Type B pancreatic cell (in vitro differentiated cells): ENCODE measurements at regions not wholly inside any gene's neighbourhood (a gene's known extent, or its start where the extent isn't known, plus 50 kb on each side); places are given as distances from the start of the nearest gene placed in this dataset.
"Not testable (repeated sequence)": the region's sequence is repeated elsewhere in the genome, so short reads cannot be mapped to it uniquely, and the experiment has no call there.

Source experiments
- DNase-seq: peaks from one replicate; pipeline ENCODE4 v3.0.0; 2021; ENCODE audit warnings: mixed read lengths; ENCODE audit not compliant: unreplicated experiment; ENCODE audit errors: extremely low spot score
- H3K27ac Mint-ChIP-seq: 2 replicates; pipeline ENCODE4 v1.8.0; 2021; ENCODE audit warnings: mild to moderate bottlenecking, mixed read lengths
- H3K27me3 Mint-ChIP-seq: 2 replicates; pipeline ENCODE4 v1.8.0; 2021; ENCODE audit warnings: mixed read lengths
- H3K36me3 Mint-ChIP-seq: 2 replicates; pipeline ENCODE4 v1.8.0; 2021; ENCODE audit warnings: mixed read lengths
- H3K4me1 Mint-ChIP-seq: one replicate; pipeline ENCODE4 v1.8.0; 2021; ENCODE audit warnings: mixed read lengths; ENCODE audit not compliant: unreplicated experiment
- H3K4me3 Mint-ChIP-seq: 2 replicates; pipeline ENCODE4 v1.8.0; 2021; ENCODE audit warnings: mild to moderate bottlenecking, mixed read lengths
- H3K9me3 Mint-ChIP-seq: 2 replicates; pipeline ENCODE4 v1.8.0; 2021; ENCODE audit warnings: mixed read lengths
- CTCF ChIP-seq: fragments of 200-600 bp; sonication (generic); conservative IDR thresholded peaks from 2 replicates; pipeline ENCODE4 v1.5.0; 2021; ENCODE audit warnings: antibody characterized with exemption, mild to moderate bottlenecking

- Mint-ChIP-seq H3K27ac (no peak overlapping the region), H3K4me3 (no peak overlapping the region), H3K9me3 (no peaks in the 10 kb centered on the region), H3K4me1 (peaks cover 21% of the 10 kb centered on the region), H3K27me3 (no peaks in the 10 kb centered on the region), H3K36me3 (no peaks in the 10 kb centered on the region)
- no peak for TF ChIP-seq CTCF
- DNase-seq, result no peak
Observed at GRCh38 chr3:157913741-157914150, 192.5 kb downstream of the SHOX2 start.

GRCh38 chr3:157912514-157913451 lies 193.4 kb downstream of the SHOX2 start:
- Mint-ChIP-seq H3K27ac (no peak overlapping the region), H3K36me3 (no peaks in the 10 kb centered on the region)

GRCh38 chr3:157906627-157907026 lies 199.6 kb downstream of the SHOX2 start:
- peaks cover 4% of the 10 kb centered on the region for H3K4me1 Mint-ChIP-seq
- no peak overlapping the region for H3K4me3 Mint-ChIP-seq
- no peaks in the 10 kb centered on the region for H3K36me3 Mint-ChIP-seq
- H3K27me3 Mint-ChIP-seq, result no peaks in the 10 kb centered on the region
- H3K27ac Mint-ChIP-seq, result no peak overlapping the region
- H3K9me3 Mint-ChIP-seq, result peaks cover 5% of the 10 kb centered on the region
- no peak for DNase-seq
- no peak for TF ChIP-seq CTCF

More at GRCh38 chr3:157912514-157913451, 193.4 kb downstream of the SHOX2 start:
- H3K27me3 Mint-ChIP-seq, result no peaks in the 10 kb centered on the region
- H3K9me3 Mint-ChIP-seq, result no peaks in the 10 kb centered on the region
- no peak for DNase-seq
- H3K4me3 Mint-ChIP-seq, result no peak overlapping the region
- TF ChIP-seq CTCF, result no peak
- H3K4me1 Mint-ChIP-seq, result peaks cover 16% of the 10 kb centered on the region

- H3K4me1 Mint-ChIP-seq, result peaks cover 4% of the 10 kb centered on the region
- H3K4me3 Mint-ChIP-seq, result no peak overlapping the region
- no peak for TF ChIP-seq CTCF
- no peak for DNase-seq
- peaks cover 5% of the 10 kb centered on the region for H3K9me3 Mint-ChIP-seq
- H3K27ac Mint-ChIP-seq, result no peak overlapping the region
- no peaks in the 10 kb centered on the region for H3K36me3 Mint-ChIP-seq
- no peaks in the 10 kb centered on the region for H3K27me3 Mint-ChIP-seq
Observed at GRCh38 chr3:157905885-157906284, 200.3 kb downstream of the SHOX2 start.

GRCh38 chr3:157902680-157903079 lies 203.5 kb downstream of the SHOX2 start:
- H3K27ac Mint-ChIP-seq, H3K27me3 Mint-ChIP-seq, H3K4me1 Mint-ChIP-seq, DNase-seq, H3K36me3 Mint-ChIP-seq, H3K4me3 Mint-ChIP-seq, H3K9me3 Mint-ChIP-seq: not testable (repeated sequence)

- Mint-ChIP-seq H3K4me1 (no peaks in the 10 kb centered on the region), H3K27ac (no peak overlapping the region), H3K27me3 (no peaks in the 10 kb centered on the region), H3K9me3 (no peaks in the 10 kb centered on the region), H3K4me3 (no peak overlapping the region), H3K36me3 (no peaks in the 10 kb centered on the region)
- peak; percentile 16 for TF ChIP-seq CTCF
- DNase-seq, result no peak
Observed at GRCh38 chr3:157888040-157888439, 218.2 kb downstream of the SHOX2 start.
